NOMO-1 treated with DMSO at 0.1 percent for 48 hours (cell line): ENCODE measurements at regions not wholly inside any gene's neighbourhood (a gene's known extent, or its start where the extent isn't known, plus 50 kb on each side); places are given as distances from the start of the nearest gene placed in this dataset.

Experiments
- DNase-seq: peaks from one replicate; lab custom pipeline; 2025; ENCODE audit not compliant: unreplicated experiment; lab: John Stamatoyannopoulos, UW

- no peak for DNase-seq
Observed at GRCh38 chr4:166259081-166259480, 386.0 kb downstream of the TLL1 start.

DNA sequence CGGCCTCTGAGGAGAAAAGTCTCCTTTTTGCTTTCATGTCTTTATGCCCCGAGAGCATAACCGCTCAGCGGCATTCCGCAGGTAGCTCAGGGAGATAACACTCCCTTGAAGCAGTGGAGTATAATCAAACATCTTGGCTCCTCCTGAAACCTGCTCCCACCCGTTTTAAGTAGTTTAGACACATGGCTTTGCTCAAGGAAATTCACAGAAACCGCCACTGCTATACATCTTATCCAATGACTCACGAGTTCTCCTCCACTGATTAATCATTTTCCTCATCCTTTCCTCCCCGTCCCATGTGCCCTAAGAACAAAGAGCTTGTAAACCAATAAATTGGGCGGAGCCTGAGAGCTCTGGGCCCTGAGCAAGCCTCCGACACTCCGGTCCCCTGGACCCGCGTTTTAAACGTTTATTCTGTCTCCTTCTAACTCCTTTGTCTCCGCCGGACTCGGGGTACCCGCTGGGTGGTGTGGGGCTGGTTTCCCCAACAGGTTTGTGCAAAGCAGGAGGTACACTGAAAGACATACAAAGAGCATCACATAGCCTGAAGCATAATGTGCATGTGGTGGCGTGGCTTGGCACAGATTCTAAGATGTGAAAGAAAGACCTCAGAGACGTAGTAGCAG lies 401.2 kb downstream of the TLL1 start:
- DNase-seq = no peak

GRCh38 chr4:166274775-166275174 lies 401.7 kb downstream of the TLL1 start:
- DNase-seq = no peak

DNA sequence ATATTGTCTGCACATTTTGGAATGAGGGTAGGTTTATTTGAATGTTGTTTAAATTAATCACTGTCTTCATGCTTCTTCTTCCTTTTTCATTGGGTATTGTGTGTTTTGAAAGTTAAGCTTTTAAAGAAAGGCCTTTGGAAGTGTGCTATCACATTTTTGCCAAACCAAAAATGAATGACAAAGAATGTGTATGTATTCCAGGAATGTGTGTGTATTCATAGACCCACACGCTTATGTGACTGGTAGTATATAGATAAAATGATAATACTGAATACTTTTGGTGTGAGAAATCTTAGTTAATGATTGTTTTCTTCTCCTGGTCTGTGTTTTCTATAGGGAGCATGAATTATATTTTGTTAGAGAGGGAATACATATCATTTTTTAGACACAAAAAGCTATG lies 404.4 kb downstream of the TLL1 start:
- no peak for DNase-seq

DNA sequence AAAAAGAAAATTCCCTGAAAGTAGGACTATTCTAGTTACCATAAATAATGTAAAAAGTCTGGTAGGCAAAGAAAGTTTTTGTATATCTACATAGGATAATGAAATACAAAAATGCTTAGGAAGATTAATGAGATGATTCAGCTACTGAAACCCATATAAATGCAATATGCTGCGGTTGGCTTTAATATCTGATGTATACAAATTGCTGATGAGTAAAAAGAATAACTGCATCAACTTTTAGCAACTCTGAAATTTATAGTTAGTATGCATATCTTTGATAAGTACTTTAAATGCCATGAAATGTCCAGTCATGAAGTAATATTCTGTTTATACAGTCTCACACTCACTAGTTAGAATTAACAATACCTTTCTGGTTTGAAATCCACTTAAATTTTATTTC lies 404.8 kb downstream of the TLL1 start:
- no peak for DNase-seq

DNA sequence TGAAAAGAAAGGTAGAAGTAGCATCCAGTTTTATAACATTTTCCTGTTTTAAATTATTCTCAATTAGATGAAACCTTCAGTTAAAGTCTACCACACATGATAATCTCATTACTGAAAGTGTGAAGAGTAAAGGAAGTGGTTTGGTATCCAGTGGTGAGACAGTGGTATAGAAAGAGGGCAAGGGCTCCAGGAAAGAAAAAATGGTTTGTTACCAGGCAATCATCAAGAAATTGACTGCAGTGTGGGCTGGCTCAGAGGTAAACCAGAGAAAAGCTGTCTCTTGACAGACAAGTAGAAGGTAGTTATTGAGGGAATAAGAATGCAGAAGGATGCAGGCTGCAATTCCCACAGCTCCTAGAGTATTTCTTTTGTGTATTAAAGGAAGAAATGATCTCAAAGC lies 406.2 kb downstream of the TLL1 start:
- DNase-seq = no peak

GRCh38 chr4:166280642-166281041 lies 407.6 kb downstream of the TLL1 start:
- DNase-seq = no peak

DNA sequence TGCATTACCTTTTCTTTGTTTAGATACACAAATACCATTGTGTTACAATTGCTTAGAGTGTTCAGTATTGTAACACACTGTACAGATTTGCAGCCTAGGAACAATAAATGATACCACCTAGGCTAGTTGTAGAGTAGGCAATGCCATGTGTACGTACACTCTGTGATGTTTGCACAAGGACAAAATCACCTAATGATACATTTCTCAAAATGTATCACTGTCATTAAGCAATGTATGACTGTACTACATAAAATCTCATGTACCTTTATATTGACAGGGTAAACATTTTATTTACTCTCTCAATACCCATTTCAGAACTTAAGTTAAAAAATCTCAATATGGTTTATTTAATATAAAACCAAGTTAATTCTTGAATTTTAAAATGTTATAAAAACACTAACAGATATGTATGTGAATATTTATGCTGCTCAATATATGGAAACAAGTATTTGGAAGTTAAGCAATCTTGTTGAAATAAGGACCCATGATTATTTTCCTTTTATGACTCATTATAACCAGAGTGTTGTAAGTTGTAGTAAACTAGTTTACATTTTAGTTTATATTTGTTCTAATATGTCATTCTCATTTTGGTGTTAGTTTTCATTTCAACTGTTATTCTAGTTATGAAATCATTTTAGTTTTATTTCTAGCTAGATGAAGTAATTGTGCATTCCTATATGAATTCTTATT lies 409.2 kb downstream of the TLL1 start:
- DNase-seq = no peak

DNA sequence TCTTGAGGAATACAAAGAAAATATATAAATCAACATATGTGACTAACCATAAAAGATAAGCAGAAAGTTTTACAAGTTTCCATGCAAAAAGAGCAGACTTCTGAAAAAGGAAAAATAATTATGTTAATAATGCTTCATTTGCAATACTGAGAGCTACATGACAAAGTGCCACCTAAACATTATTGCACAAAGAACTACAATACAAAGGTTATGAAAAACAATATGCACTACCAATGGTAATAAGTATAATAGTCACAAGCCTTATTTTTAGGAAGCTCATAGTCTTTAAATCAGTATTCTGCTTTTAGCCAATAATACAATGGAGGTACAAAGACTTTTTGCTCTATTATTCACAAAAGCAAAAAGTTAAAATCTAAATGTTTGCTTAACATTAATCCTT lies 411.2 kb downstream of the TLL1 start:
- no peak for DNase-seq

- DNase-seq = no peak
Observed at GRCh38 chr4:166290426-166290825, 417.4 kb downstream of the TLL1 start.

DNA sequence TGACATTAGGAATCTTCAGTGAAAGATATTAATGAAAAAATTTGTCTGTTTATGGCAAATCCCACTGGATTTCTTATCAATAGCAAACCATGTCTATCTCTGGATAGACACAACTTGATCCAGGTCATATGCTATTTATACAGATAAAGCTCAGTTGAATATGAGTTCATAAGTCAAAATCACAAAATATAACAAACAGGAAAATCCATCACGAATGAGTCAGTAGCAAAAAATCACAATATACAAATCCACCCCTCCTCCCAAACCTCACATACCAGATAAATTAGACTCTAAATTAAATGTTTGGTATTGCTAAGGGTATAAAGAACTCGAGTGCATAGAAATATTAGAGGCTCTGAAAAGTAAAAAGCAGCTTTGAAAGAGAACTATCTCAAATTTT lies 420.5 kb downstream of the TLL1 start:
- DNase-seq = no peak

- DNase-seq = no peak
Observed at GRCh38 chr4:166301266-166301665, 428.2 kb downstream of the TLL1 start.

- DNase-seq = no peak
Observed at GRCh38 chr4:166308647-166309046, 435.6 kb downstream of the TLL1 start.

- no peak for DNase-seq
Observed at GRCh38 chr4:166309286-166309685, 436.2 kb downstream of the TLL1 start.

DNA sequence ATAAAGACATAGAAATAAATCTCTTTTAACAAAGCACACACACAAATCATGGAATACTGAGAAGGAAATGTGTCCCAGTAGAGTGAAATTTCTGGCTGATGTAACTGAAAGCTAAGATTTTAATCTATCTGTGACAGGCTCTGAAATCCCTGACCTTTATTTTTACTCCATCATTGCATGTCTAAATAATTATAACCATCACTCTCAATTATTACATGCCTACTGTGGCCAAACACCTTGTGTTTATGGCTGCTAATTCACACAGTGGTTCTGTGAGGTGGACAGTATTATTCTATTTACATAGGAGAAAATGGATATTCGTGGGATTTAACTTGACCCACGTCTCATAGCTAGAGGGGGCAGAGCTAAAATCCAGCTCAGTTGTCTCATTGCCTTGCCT lies 438.1 kb downstream of the TLL1 start:
- DNase-seq = no peak

GRCh38 chr4:166312166-166312565 lies 439.1 kb downstream of the TLL1 start:
- no peak for DNase-seq

- no peak for DNase-seq
Observed at GRCh38 chr4:166314902-166315301, 441.9 kb downstream of the TLL1 start.

- DNase-seq = no peak
Observed at GRCh38 chr4:166315721-166316467, 442.9 kb downstream of the TLL1 start.

GRCh38 chr4:166318810-166319525 lies 445.9 kb downstream of the TLL1 start:
- DNase-seq = no peak

DNA sequence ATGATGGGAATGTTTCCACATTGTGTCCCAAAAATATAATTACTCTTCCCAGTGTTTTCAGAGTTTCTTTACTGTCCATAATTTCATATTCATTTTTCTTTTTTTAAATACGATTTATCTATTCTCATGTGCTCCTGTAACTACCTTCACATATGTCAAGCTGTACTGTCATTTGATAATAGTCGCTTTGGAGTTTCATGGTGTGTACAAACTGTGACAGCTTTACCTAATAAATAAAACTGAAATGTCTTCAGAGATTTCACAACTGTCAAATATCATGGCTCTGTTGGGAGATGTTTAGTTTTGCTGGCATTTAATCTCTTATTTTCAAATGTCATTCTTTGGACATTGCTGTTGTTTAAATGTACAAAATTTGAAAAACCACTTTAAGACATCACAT lies 450.2 kb downstream of the TLL1 start:
- no peak for DNase-seq

DNA sequence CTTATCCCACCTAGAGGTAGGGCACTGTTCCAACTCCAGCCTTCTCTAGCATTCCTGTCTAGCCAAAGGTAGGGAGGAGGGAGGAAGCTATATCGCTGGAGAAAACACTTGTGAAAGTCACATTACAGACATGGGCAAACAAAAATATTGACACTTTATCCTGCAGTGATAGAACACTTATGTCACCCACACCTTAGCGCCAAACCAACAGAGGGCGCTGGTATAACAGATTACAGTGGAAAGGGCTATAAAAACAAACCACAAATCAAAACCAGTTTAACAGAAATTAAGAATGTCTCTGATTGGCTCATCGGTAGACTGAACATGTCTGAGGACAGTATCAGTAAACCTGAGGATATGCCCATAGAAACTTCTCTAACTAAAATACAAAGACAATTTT lies 451.3 kb downstream of the TLL1 start:
- DNase-seq = no peak
